ENCODE measurements at regions not wholly inside any gene's neighbourhood (a gene's known extent, or its start where the extent isn't known, plus 50 kb on each side); places are given as distances from the start of the nearest gene placed in this dataset.

- TF ChIP-seq GATA2 (IDR thresholded peaks at IDR 0.05; ENCODE audit: low read depth, low read length) (no peak), GATA3 (IDR thresholded peaks at IDR 0.05; ENCODE audit: low read depth, low read length) (no peak)
Observed at GRCh38 chr6:92337571-92337970, 1081.8 kb downstream of the EPHA7 start.
